H1 (cell line): ENCODE measurements at regions not wholly inside any gene's neighbourhood (a gene's known extent, or its start where the extent isn't known, plus 50 kb on each side); places are given as distances from the start of the nearest gene placed in this dataset.

ENCODE experiments used
- CREB1 ChIP-seq: IDR thresholded peaks from 2 replicates; pipeline ENCODE4 v1.6.1; 2012; ENCODE audit warnings: inconsistent platforms
- EGR1 ChIP-seq: IDR thresholded peaks from 2 replicates; pipeline ENCODE4 v1.6.1; 2011; ENCODE audit warnings: low read depth, low read length, borderline replicate concordance
- NRF1 ChIP-seq: IDR thresholded peaks from 2 replicates; pipeline ENCODE4 v1.6.1; 2011; ENCODE audit warnings: mild to moderate bottlenecking, low read depth, low read length, improper control_type of control experiment
- PHF8 ChIP-seq: fragments of 200-600 bp; sonication (generic); conservative IDR thresholded peaks from 2 replicates; pipeline ENCODE4 v1.7.1; 2012; ENCODE audit warnings: low read depth, mild to moderate bottlenecking, inconsistent platforms, low read length, moderate library complexity
- POLR2A ChIP-seq, 2 experiments: IDR thresholded peaks; 1 replicate in 1 of 2; 2 replicates in 1 of 2; pipeline ENCODE4 v1.6.1; 2011; ENCODE audit warnings: low read depth in 2 of 2, low read length in 2 of 2, mild to moderate bottlenecking in 2 of 2; ENCODE audit errors: control extremely low read depth in 1 of 2
- POLR2AphosphoS5 ChIP-seq: IDR thresholded peaks from 2 replicates; pipeline ENCODE4 v1.6.1; 2011; ENCODE audit warnings: low read depth, low read length
- SP1 ChIP-seq: IDR thresholded peaks from 2 replicates; pipeline ENCODE4 v1.6.1; 2011; ENCODE audit warnings: low read depth, low read length
- SP2 ChIP-seq: IDR thresholded peaks from 2 replicates; pipeline ENCODE4 v1.6.1; 2012; ENCODE audit warnings: mild to moderate bottlenecking, low read length, inconsistent platforms
- ZNF274 ChIP-seq: IDR thresholded peaks from 2 replicates; pipeline ENCODE4 v1.7.0; 2012; ENCODE audit warnings: low read length, borderline replicate concordance; ENCODE audit errors: extremely low read depth
- TF ChIP-seq, protein P1 (sequence below), 3 experiments: IDR thresholded peaks; 1 replicate in 2 of 3; 2 replicates in 1 of 3; pipeline versions ENCODE4 v1.5.1 to v1.6.1; 2011; ENCODE audit warnings: low read length in 3 of 3, mild to moderate bottlenecking in 3 of 3, inconsistent platforms in 2 of 3, low read depth in 1 of 3, moderate library complexity in 1 of 3; ENCODE audit not compliant: insufficient read depth in 1 of 3; ENCODE audit errors: control extremely low read depth in 1 of 3
- TF ChIP-seq, protein P2 (sequence below): IDR thresholded peaks from 2 replicates; pipeline ENCODE4 v1.6.1; 2011; ENCODE audit warnings: low read length, improper control_type of control experiment

DNA sequence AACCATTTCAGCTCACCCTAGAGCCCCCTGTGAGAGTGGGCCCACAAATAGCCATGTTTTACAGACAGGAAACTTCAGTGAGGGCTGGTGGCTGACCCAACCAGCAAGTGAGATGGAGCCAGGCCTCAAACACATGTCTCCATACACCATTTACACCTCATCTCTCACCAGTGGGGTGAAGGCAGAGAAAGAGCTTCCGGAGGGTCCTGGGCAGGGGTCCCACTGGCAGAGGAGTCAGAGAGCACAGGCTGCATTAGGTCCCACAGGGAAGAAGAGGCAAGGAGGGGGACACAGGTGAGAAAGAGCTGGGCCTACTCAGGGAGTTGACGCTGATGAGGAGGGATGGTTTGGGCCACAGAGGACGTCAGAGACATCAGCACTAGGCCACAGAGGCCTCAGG is 172.6 kb downstream of the VEGFA start:
- TF ChIP-seq, protein P1, sequence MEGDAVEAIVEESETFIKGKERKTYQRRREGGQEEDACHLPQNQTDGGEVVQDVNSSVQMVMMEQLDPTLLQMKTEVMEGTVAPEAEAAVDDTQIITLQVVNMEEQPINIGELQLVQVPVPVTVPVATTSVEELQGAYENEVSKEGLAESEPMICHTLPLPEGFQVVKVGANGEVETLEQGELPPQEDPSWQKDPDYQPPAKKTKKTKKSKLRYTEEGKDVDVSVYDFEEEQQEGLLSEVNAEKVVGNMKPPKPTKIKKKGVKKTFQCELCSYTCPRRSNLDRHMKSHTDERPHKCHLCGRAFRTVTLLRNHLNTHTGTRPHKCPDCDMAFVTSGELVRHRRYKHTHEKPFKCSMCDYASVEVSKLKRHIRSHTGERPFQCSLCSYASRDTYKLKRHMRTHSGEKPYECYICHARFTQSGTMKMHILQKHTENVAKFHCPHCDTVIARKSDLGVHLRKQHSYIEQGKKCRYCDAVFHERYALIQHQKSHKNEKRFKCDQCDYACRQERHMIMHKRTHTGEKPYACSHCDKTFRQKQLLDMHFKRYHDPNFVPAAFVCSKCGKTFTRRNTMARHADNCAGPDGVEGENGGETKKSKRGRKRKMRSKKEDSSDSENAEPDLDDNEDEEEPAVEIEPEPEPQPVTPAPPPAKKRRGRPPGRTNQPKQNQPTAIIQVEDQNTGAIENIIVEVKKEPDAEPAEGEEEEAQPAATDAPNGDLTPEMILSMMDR (IDR thresholded peaks at IDR 0.05; ENCODE audit: control extremely low read depth in 1 of 3, insufficient read depth in 1 of 3, low read depth in 1 of 3, low read length in 3 of 3): no peak
- TF ChIP-seq ZNF274: no peak
- TF ChIP-seq, protein P2, sequence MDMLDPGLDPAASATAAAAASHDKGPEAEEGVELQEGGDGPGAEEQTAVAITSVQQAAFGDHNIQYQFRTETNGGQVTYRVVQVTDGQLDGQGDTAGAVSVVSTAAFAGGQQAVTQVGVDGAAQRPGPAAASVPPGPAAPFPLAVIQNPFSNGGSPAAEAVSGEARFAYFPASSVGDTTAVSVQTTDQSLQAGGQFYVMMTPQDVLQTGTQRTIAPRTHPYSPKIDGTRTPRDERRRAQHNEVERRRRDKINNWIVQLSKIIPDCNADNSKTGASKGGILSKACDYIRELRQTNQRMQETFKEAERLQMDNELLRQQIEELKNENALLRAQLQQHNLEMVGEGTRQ: no peak
- no peak for TF ChIP-seq POLR2A (IDR thresholded peaks at IDR 0.05; ENCODE audit: control extremely low read depth in 1 of 2, low read depth in 2 of 2, low read length in 2 of 2)
- TF ChIP-seq NRF1: no peak
- no peak for TF ChIP-seq POLR2AphosphoS5
- TF ChIP-seq PHF8: no peak
- no peak for TF ChIP-seq SP2
- no peak for TF ChIP-seq SP1
- TF ChIP-seq EGR1: no peak
- no peak for TF ChIP-seq CREB1
